Adrenal gland (tissue), 5 donors: ENCODE measurements at regions not wholly inside any gene's neighbourhood (a gene's known extent, or its start where the extent isn't known, plus 50 kb on each side); places are given as distances from the start of the nearest gene placed in this dataset.

Experiments used
- POLR2A ChIP-seq, 2 donors: fragments of 450-650 bp; IDR thresholded peaks; one replicate each; pipeline ENCODE4 v1.6.1; 2017; ENCODE audit warnings: antibody characterized with exemption in 2 of 2, mild to moderate bottlenecking in 2 of 2, moderate library complexity in 1 of 2
- TF ChIP-seq, protein P1 (sequence below), 6 experiments: fragments of 450-650 bp in 4 of 6; fragments of 200-600 bp in 2 of 6; sonication (generic) in 1 of 6; IDR thresholded peaks; 1 replicate in 5 of 6; 2 replicates in 1 of 6; pipeline versions ENCODE4 v1.5.1 to v1.8.0; 2016 to 2021; ENCODE audit warnings: antibody characterized with exemption in 6 of 6, mild to moderate bottlenecking in 2 of 6, moderate library complexity in 1 of 6
- donor health status: DM: no; HTN: no; CAD: no.

DNA sequence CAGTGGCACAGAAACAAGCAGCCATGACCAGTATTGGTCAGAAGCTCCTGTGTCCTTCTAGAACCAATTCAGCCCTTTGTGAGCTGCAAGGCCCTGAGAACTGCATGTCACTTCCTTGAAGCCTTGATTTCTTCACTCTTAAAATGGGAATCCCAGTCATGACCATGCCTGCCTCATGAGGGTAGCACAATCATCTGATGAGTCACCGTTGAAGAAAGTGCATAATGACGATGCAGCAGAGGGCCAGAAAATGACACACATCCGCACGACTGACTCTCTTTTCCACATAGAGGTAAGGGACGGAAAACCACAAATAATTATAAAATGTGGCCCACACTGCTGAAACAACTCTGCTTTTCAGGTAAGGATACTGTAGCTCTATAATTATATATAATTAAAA lies 777.4 kb downstream of the BCL11B start:
- TF ChIP-seq, protein P1, sequence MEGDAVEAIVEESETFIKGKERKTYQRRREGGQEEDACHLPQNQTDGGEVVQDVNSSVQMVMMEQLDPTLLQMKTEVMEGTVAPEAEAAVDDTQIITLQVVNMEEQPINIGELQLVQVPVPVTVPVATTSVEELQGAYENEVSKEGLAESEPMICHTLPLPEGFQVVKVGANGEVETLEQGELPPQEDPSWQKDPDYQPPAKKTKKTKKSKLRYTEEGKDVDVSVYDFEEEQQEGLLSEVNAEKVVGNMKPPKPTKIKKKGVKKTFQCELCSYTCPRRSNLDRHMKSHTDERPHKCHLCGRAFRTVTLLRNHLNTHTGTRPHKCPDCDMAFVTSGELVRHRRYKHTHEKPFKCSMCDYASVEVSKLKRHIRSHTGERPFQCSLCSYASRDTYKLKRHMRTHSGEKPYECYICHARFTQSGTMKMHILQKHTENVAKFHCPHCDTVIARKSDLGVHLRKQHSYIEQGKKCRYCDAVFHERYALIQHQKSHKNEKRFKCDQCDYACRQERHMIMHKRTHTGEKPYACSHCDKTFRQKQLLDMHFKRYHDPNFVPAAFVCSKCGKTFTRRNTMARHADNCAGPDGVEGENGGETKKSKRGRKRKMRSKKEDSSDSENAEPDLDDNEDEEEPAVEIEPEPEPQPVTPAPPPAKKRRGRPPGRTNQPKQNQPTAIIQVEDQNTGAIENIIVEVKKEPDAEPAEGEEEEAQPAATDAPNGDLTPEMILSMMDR (IDR thresholded peaks at IDR 0.05), result no peak
- no peak for TF ChIP-seq POLR2A (IDR thresholded peaks at IDR 0.05)
